ENCODE measurements at regions not wholly inside any gene's neighbourhood (a gene's known extent, or its start where the extent isn't known, plus 50 kb on each side); places are given as distances from the start of the nearest gene placed in this dataset.

GRCh38 chr20:57795342-57795697, 85.5 kb upstream of the PMEPA1 start:
- H3K4me1 ChIP-seq (ENCODE audit: insufficient read depth, low read length): no peaks in the 10 kb centered on the region
- H2AFZ ChIP-seq (ENCODE audit: low read length): no peak overlapping the region
- no peak overlapping the region for H4K8ac ChIP-seq (replicated peaks; ENCODE audit: insufficient read length, low read depth, low read length)
- H3K4ac ChIP-seq (ENCODE audit: low read depth, low read length): no peak overlapping the region
- no peaks in the 10 kb centered on the region for H3K23me2 ChIP-seq (ENCODE audit: insufficient read length, low read depth, low read length, poor library complexity, severe bottlenecking)
- H3K23ac ChIP-seq (ENCODE audit: insufficient read length, low read depth, low read length): no peak overlapping the region
- no peak overlapping the region for H3K56ac ChIP-seq (ENCODE audit: insufficient read length, low read depth, low read length)
- no peak overlapping the region for H3K18ac ChIP-seq (ENCODE audit: insufficient read length, low read depth, low read length)
- H4K91ac ChIP-seq (ENCODE audit: insufficient read length, low read depth, low read length): no peak overlapping the region
- no peak overlapping the region for H4K5ac ChIP-seq (ENCODE audit: insufficient read length, low read depth, low read length)
- Mint-ChIP-seq H3K36me3 (ENCODE audit: insufficient read depth in 1 of 3, low read depth in 3 of 3) (no peaks in the 10 kb centered on the region), H3K4me3 (no peak overlapping the region), H3K27ac (no peak overlapping the region), H3K9me3 (peaks cover 0 to 5% of the 10 kb centered on the region in 2 experiments; a peak in 2 of 5 replicates), H3K4me1 (peaks cover 0 to 3% of the 10 kb centered on the region in 2 experiments; a peak in 2 of 4 replicates), H3K27me3 (ENCODE audit: low read depth) (no peaks in the 10 kb centered on the region; the same call in 1 of the 2 replicates)
- H3K27me3 ChIP-seq (ENCODE audit: insufficient read depth, low read length): no peaks in the 10 kb centered on the region
- no peak overlapping the region for H2BK12ac ChIP-seq (ENCODE audit: insufficient read length, low read depth, low read length)
- no peaks in the 10 kb centered on the region for H3K79me2 ChIP-seq (ENCODE audit: insufficient read depth, low read length)
- no peaks in the 10 kb centered on the region for H4K20me1 ChIP-seq (ENCODE audit: control insufficient read depth, insufficient read depth, insufficient read length)
- no peaks in the 10 kb centered on the region for H3K79me1 ChIP-seq (ENCODE audit: insufficient read depth, low read depth, low read length, poor library complexity, severe bottlenecking)
- H2BK5ac ChIP-seq (ENCODE audit: insufficient read length, low read length): no peak overlapping the region
- TF ChIP-seq CTCF (conservative IDR thresholded peaks at IDR 0.05): no peak
- no peak overlapping the region for H3K14ac ChIP-seq (ENCODE audit: insufficient read depth, low read length)
- H2BK15ac ChIP-seq (ENCODE audit: low read depth, low read length): no peak overlapping the region
- H3K9me3 ChIP-seq (ENCODE audit: control insufficient read depth, low read depth, low read length): no peaks in the 10 kb centered on the region
- no peak overlapping the region for H2BK120ac ChIP-seq (ENCODE audit: low read depth, low read length, poor library complexity, severe bottlenecking)
- H3K27ac ChIP-seq (ENCODE audit: insufficient read length, low read depth, low read length): no peak overlapping the region
- no peak overlapping the region for H2BK20ac ChIP-seq (ENCODE audit: low read depth, low read length, poor library complexity, severe bottlenecking)
- WGBS (ENCODE audit: extremely low coverage, insufficient read length, low lambda C conversion rate): no CpG with 5 or more reads among the region's 6 CpGs
- H3K9ac ChIP-seq (ENCODE audit: extremely low read depth, insufficient read length, low read length): no peak overlapping the region
- H2AK5ac ChIP-seq (ENCODE audit: insufficient read length, low read length): no peak overlapping the region
- H3T11ph ChIP-seq (ENCODE audit: low read length): no peak overlapping the region
- no peak overlapping the region for H3K4me2 ChIP-seq (ENCODE audit: insufficient read depth, insufficient read length, low read length)
- DNase-seq: no peak
